ENCODE measurements at regions not wholly inside any gene's neighbourhood (a gene's known extent, or its start where the extent isn't known, plus 50 kb on each side); places are given as distances from the start of the nearest gene placed in this dataset.

DNA sequence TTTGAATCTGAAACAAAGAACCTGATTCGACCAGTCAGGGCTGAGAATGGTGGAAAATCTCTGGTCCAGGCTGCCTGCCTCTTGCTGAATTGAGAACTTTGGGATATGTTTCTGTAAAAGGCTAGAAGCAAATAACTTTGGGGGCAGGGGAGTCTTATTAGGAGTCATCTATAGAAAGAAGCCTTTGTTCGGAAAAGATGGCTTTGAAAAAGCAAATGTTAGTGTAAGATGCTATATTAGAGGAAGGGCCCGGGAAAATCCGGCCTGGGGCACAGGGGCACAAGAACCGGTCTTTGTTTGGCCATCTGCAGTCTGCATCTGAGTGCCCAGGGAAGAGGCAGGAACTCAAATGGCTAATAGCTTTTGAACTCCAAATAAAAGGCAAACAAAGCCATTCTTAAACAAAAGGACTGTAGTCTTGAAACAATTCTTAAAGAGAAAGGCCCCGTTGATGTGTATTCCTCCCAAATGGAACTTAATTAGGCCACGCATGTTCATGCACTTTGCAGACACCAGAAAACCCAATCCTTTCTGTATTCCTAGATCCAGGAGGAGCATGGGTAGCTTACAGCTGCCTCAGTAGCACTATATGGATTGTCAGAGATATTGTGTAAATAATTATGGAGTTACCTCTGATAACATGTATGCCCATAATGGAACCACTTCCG, 180.0 kb upstream of the ARL4C start:
- Histone ChIP-seq H3K4me3 (ENCODE audit: low read depth, low read length) (no peak overlapping the region), H3K27me3 (ENCODE audit: control insufficient read depth, insufficient read depth, low read length) (no peaks in the 10 kb centered on the region), H3K9me3 (ENCODE audit: control insufficient read depth, insufficient read depth, low read length) (peaks cover 4% of the 10 kb centered on the region; the same call in 1 of the 2 replicates), H3K27ac (ENCODE audit: low read depth, low read length) (no peak overlapping the region)
- DNase-seq (ENCODE audit: low read depth, low spot score) = no peak
- ChIA-PET CTCF (interaction anchor here (1.3 kb wide), 1 partner anchor 126 kb away, joined by 3 read pairs; no protein-coding TSS in a partner anchor), POLR2A (interaction anchor here (1.1 kb wide), 1 partner anchor 46 kb away, joined by 3 read pairs; no protein-coding TSS in a partner anchor)
- TF ChIP-seq, protein P1, sequence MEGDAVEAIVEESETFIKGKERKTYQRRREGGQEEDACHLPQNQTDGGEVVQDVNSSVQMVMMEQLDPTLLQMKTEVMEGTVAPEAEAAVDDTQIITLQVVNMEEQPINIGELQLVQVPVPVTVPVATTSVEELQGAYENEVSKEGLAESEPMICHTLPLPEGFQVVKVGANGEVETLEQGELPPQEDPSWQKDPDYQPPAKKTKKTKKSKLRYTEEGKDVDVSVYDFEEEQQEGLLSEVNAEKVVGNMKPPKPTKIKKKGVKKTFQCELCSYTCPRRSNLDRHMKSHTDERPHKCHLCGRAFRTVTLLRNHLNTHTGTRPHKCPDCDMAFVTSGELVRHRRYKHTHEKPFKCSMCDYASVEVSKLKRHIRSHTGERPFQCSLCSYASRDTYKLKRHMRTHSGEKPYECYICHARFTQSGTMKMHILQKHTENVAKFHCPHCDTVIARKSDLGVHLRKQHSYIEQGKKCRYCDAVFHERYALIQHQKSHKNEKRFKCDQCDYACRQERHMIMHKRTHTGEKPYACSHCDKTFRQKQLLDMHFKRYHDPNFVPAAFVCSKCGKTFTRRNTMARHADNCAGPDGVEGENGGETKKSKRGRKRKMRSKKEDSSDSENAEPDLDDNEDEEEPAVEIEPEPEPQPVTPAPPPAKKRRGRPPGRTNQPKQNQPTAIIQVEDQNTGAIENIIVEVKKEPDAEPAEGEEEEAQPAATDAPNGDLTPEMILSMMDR (IDR thresholded peaks at IDR 0.05; ENCODE audit: low read depth, low read length) = no peak

DNA sequence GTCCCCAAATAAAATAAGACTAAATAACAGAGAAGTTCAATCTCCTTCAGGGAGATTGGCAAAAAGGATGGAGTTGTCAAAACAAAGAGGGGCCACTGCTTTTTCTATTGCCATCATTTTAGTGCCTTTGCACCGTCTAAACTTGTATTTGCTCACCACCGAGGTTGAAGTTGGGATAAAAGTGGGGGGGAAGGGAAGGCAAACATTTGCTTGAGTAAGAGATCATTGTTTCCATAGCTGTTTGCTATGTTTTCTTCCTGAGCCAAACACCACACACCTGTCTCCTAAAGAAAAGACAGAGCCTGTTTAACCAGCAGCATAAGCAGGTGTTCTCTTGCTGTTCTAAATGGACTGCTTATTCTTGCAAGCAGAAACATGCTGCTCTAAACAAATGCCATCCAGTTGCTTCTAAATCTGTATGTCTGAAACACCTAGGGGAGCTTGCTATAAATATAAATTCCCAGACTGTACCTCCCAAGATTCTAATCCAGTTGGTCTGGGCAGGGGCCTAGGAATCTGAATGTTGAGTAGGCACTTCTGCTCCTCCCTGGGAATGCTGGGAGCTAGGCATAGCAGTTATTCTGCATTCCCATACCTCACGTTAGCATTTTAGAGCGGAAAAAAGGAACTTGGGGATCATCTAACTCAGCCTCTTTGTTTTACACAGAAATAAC, 179.4 kb upstream of the ARL4C start:
- Histone ChIP-seq H3K4me3 (ENCODE audit: low read depth, low read length) (no peak overlapping the region), H3K27me3 (ENCODE audit: control insufficient read depth, insufficient read depth, low read length) (no peaks in the 10 kb centered on the region), H3K9me3 (ENCODE audit: control insufficient read depth, insufficient read depth, low read length) (peaks cover 4% of the 10 kb centered on the region; the same call in 1 of the 2 replicates), H3K27ac (ENCODE audit: low read depth, low read length) (no peak overlapping the region)
- TF ChIP-seq, protein P1 (IDR thresholded peaks at IDR 0.05; ENCODE audit: low read depth, low read length) = no peak
- ChIA-PET POLR2A (interaction anchor here (0.6 kb wide), 1 partner anchor 118 kb away, joined by 3 read pairs; no protein-coding TSS in a partner anchor), CTCF (interaction anchor here (1.3 kb wide), 1 partner anchor 125 kb away, joined by 3 read pairs; no protein-coding TSS in a partner anchor)
- no peak for DNase-seq (ENCODE audit: low read depth, low spot score)

DNA sequence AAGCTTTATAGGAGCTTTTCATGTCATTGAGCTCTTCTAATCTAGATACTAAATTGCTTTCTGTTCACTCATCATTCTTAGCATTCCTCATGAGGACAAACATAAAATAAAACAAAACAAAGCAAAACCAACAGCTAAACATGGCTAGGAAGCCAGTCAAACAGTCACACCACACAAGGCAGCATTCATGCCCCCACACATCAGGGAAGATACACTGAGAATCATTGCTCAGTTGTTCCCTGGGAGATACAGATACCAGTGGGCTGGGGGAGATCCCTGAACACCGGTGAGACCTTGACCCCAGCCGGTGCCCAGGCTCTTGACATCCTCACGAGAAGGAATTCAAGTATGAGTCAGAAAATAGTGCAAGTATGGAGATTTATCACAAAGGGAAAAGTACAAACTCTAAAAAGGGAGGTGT, 177.9 kb upstream of the ARL4C start:
- DNase-seq (ENCODE audit: low read depth, low spot score) = no peak
- Histone ChIP-seq H3K4me3 (ENCODE audit: low read depth, low read length) (no peak overlapping the region), H3K27me3 (ENCODE audit: control insufficient read depth, insufficient read depth, low read length) (no peaks in the 10 kb centered on the region), H3K27ac (ENCODE audit: low read depth, low read length) (peak overlapping the region; percentile 90), H3K9me3 (ENCODE audit: control insufficient read depth, insufficient read depth, low read length) (peaks cover 4% of the 10 kb centered on the region; the same call in 1 of the 2 replicates)
- POLR2A ChIA-PET = interaction anchor here (0.6 to 1.2 kb wide), 11 partner anchors 9 to 923 kb away, joined by 3 to 14 read pairs (median 5); no protein-coding TSS in a partner anchor
- CTCF ChIA-PET = interaction anchor here (0.7 to 1.5 kb wide), 3 partner anchors 284 to 442 kb away, joined by 3 to 4 read pairs (median 4); no protein-coding TSS in a partner anchor
- TF ChIP-seq, protein P1 (IDR thresholded peaks at IDR 0.05; ENCODE audit: low read depth, low read length) = no peak

DNA sequence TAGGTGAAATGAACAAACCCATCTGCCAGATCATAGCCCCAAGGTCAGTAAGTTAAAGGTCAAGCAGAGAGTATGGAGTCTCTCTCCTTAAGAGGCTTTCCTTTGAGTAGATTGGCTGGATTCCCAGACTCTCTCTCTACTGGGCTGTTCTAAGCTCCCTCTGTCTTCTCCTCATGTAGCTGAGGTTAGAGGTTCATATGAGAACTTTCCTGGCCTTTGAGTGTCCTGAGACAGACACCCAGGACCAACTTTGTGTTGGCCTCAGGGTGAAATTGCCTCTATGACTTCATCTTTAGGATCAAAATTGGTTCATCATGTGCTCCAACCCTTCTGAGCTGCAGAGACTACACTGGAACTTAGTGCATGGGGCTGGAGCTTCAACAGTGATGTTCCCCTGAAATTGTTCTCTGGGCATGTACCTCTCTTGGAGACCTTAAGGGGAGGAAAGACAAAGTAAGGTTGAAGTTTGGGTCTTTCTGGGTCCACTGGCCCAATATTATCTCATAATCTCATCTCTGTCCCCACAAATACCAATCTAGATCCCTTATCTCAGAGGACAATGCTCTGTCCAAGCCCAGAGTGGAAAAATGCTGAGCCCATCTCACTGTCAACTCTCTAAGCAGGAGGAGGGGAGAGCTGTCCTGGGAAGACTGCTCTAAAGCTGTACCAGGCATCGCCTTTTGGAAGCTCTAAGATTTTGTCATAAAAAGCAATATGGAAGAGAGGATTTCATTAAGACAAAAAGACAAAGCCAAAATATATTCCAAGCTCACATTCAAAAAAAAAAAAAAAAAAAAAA, 177.3 kb upstream of the ARL4C start:
- Histone ChIP-seq H3K4me3 (ENCODE audit: low read depth, low read length) (no peak overlapping the region), H3K9me3 (ENCODE audit: control insufficient read depth, insufficient read depth, low read length) (peaks cover 4% of the 10 kb centered on the region; the same call in 1 of the 2 replicates), H3K27ac (ENCODE audit: low read depth, low read length) (peak overlapping the region; percentile 85), H3K27me3 (ENCODE audit: control insufficient read depth, insufficient read depth, low read length) (no peaks in the 10 kb centered on the region)
- ChIA-PET POLR2A (interaction anchor here (0.6 to 1.2 kb wide), 11 partner anchors 9 to 924 kb away, joined by 3 to 14 read pairs (median 5); no protein-coding TSS in a partner anchor), CTCF (interaction anchor here (0.7 to 1.5 kb wide), 4 partner anchors 129 to 443 kb away, joined by 3 to 7 read pairs (median 4); no protein-coding TSS in a partner anchor)
- DNase-seq (ENCODE audit: low read depth, low spot score) = no peak
- TF ChIP-seq, protein P1 (IDR thresholded peaks at IDR 0.05; ENCODE audit: low read depth, low read length) = no peak

All from AG04450 (cell line).